GM23338 (cell line): ENCODE measurements at regions not wholly inside any gene's neighbourhood (a gene's known extent, or its start where the extent isn't known, plus 50 kb on each side); places are given as distances from the start of the nearest gene placed in this dataset.

Experiments
- ATAC-seq: fragments of 200-7000 bp; cut with Tn5 transposase; 3 replicates; pipeline ENCODE4 v1.9.1; 2020
- DNase-seq: peaks from one replicate; pipeline ENCODE4 v3.0.0-alpha.2; 2015; ENCODE audit warnings: low spot score
- H2AFZ ChIP-seq: fragments of 200-600 bp; sonication (generic); 2 replicates; pipeline ENCODE4 v1.8.0; 2016; ENCODE audit warnings: antibody characterized with exemption, mild to moderate bottlenecking, moderate library complexity
- H3F3A ChIP-seq: fragments of 200-600 bp; sonication (generic); replicated peaks from 2 replicates; pipeline ENCODE4 v1.8.0; 2017; ENCODE audit warnings: antibody characterized with exemption, mixed run types, low read depth
- H3K27ac ChIP-seq: fragments of 200-600 bp; sonication (generic); 2 replicates; pipeline ENCODE4 v1.6.1; 2016; ENCODE audit warnings: low read depth
- H3K27me3 ChIP-seq: fragments of 200-600 bp; sonication (generic); 2 replicates; pipeline ENCODE4 v1.8.0; 2016; ENCODE audit warnings: mild to moderate bottlenecking, mixed run types, moderate library complexity; ENCODE audit not compliant: insufficient read depth
- H3K36me3 ChIP-seq: fragments of 200-600 bp; sonication (generic); 2 replicates; pipeline ENCODE4 v1.8.0; 2016; ENCODE audit warnings: mild to moderate bottlenecking; ENCODE audit not compliant: insufficient read depth
- H3K4me1 ChIP-seq: fragments of 200-600 bp; sonication (generic); 2 replicates; pipeline ENCODE4 v1.8.0; 2016; ENCODE audit warnings: mild to moderate bottlenecking, moderate library complexity; ENCODE audit not compliant: insufficient read depth
- H3K4me2 ChIP-seq: fragments of 200-600 bp; sonication (generic); 2 replicates; pipeline ENCODE4 v1.7.1; 2017; ENCODE audit warnings: mixed run types
- H3K4me3 ChIP-seq: fragments of 200-600 bp; sonication (generic); 2 replicates; pipeline ENCODE4 v1.6.1; 2016; ENCODE audit warnings: mixed run types
- H3K79me2 ChIP-seq: fragments of 200-600 bp; sonication (generic); replicated peaks from 2 replicates; pipeline ENCODE4 v1.8.0; 2017; ENCODE audit warnings: mild to moderate bottlenecking; ENCODE audit not compliant: insufficient read depth
- H3K9me2 ChIP-seq: fragments of 200-600 bp; sonication (generic); 2 replicates; pipeline ENCODE4 v1.8.0; 2017; ENCODE audit not compliant: insufficient read depth
- H4K20me1 ChIP-seq: fragments of 200-600 bp; sonication (generic); replicated peaks from 2 replicates; pipeline ENCODE4 v1.8.0; 2017; ENCODE audit warnings: mild to moderate bottlenecking; ENCODE audit not compliant: insufficient read depth
- H3K27ac Mint-ChIP-seq: 2 replicates; pipeline ENCODE4 v1.8.0; 2020; ENCODE audit warnings: inconsistent platforms, mild to moderate bottlenecking, moderate library complexity, mixed read lengths
- H3K27me3 Mint-ChIP-seq: 3 replicates; pipeline ENCODE4 v1.8.0; 2022; ENCODE audit warnings: low read depth, mild to moderate bottlenecking, moderate library complexity, mixed read lengths, inconsistent platforms; ENCODE audit not compliant: insufficient read depth, poor library complexity
- H3K36me3 Mint-ChIP-seq: 3 replicates; pipeline ENCODE4 v1.8.0; 2021; ENCODE audit warnings: low read depth, mild to moderate bottlenecking, inconsistent platforms, moderate library complexity, mixed read lengths
- H3K4me1 Mint-ChIP-seq: 3 replicates; pipeline ENCODE4 v1.8.0; 2020; ENCODE audit warnings: mild to moderate bottlenecking, inconsistent platforms, mixed read lengths
- H3K4me3 Mint-ChIP-seq: 3 replicates; pipeline ENCODE4 v1.8.0; 2021; ENCODE audit warnings: moderate library complexity, mild to moderate bottlenecking, inconsistent platforms, mixed read lengths
- H3K9me3 Mint-ChIP-seq: 3 replicates; pipeline ENCODE4 v1.8.0; 2020; ENCODE audit warnings: moderate library complexity, mild to moderate bottlenecking, inconsistent platforms, mixed read lengths
- EZH2 ChIP-seq: fragments of 200-600 bp; sonication (generic); IDR thresholded peaks from one replicate; pipeline ENCODE4 v1.8.0; 2017; ENCODE audit warnings: antibody characterized with exemption, mild to moderate bottlenecking, low read depth; ENCODE audit not compliant: unreplicated experiment
- EZH2phosphoT487 ChIP-seq: fragments of 200-600 bp; sonication (generic); IDR thresholded peaks from one replicate; pipeline ENCODE4 v1.8.1; 2018; ENCODE audit warnings: antibody characterized with exemption; ENCODE audit not compliant: unreplicated experiment
- NANOG ChIP-seq: IDR thresholded peaks from 2 replicates; pipeline ENCODE4 v1.6.1; 2016; ENCODE audit warnings: antibody characterized with exemption, borderline replicate concordance
- POLR2AphosphoS5 ChIP-seq: IDR thresholded peaks from 2 replicates; pipeline ENCODE4 v1.6.1; 2016; ENCODE audit warnings: antibody characterized with exemption, low read depth
- ZNF114 ChIP-seq: fragments of 250-450 bp; sonication (Bioruptor Pico); IDR thresholded peaks from 2 replicates; pipeline ENCODE4 v1.5.0; 2020; ENCODE audit warnings: mild to moderate bottlenecking, moderate library complexity
- ZNF462 ChIP-seq: fragments of 250-450 bp; sonication (Bioruptor Pico); IDR thresholded peaks from 2 replicates; pipeline ENCODE4 v1.5.0; 2020; ENCODE audit warnings: mild to moderate bottlenecking, moderate library complexity

- TF ChIP-seq ZNF462 (CRISPR knock-in tag) (no peak), ZNF114 (CRISPR knock-in tag) (no peak), EZH2phosphoT487 (no peak), EZH2 (no peak), NANOG (no peak), POLR2AphosphoS5 (no peak)
These were observed 470.5 kb upstream of the ONECUT1 start (continued) for GRCh38 chr15:53260647-53261046.

GRCh38 chr15:53256457-53256856 is 466.3 kb upstream of the ONECUT1 start:
- Mint-ChIP-seq H3K4me3 (no peak overlapping the region), H3K36me3 (no peaks in the 10 kb centered on the region), H3K27me3 (peaks cover 2% of the 10 kb centered on the region), H3K9me3 (no peaks in the 10 kb centered on the region), H3K4me1 (peaks cover 10% of the 10 kb centered on the region; the same call in 2 of the 3 replicates), H3K27ac (no peak overlapping the region)
- Histone ChIP-seq H4K20me1 (no peaks in the 10 kb centered on the region), H3F3A (no peaks in the 10 kb centered on the region), H3K79me2 (no peaks in the 10 kb centered on the region), H3K4me2 (no peak overlapping the region), H3K9me2 (no peaks in the 10 kb centered on the region), H3K27me3 (no peaks in the 10 kb centered on the region), H3K4me1 (no peaks in the 10 kb centered on the region), H3K36me3 (0 out of 2 replicates have a peak, but pooled peaks cover 4% of the 10 kb centered on the region), H3K4me3 (no peak overlapping the region), H3K27ac (no peak overlapping the region), H2AFZ (no peak overlapping the region)
- TF ChIP-seq ZNF462 (CRISPR knock-in tag) (peak; percentile 49; the same call in 1 of the 2 replicates), EZH2phosphoT487 (no peak)
- no peak for DNase-seq
- peak; percentile 63 for ATAC-seq
